HG03108 (cell line): ENCODE measurements at regions not wholly inside any gene's neighbourhood (a gene's known extent, or its start where the extent isn't known, plus 50 kb on each side); places are given as distances from the start of the nearest gene placed in this dataset.
"Not testable (repeated sequence)": the region's sequence is repeated elsewhere in the genome, so short reads cannot be mapped to it uniquely, and the experiment has no call there.

ENCODE experiments used
- ATAC-seq: cut with Tn5 transposase; IDR thresholded peaks from one replicate; pipeline ENCODE4 v1.9.1; 2021; ENCODE audit warnings: moderate library complexity; ENCODE audit not compliant: unreplicated experiment

- no peak for ATAC-seq
Observed at GRCh38 chr11:88061111-88061510, 114.1 kb downstream of the RAB38 start.

- no peak for ATAC-seq
Observed at GRCh38 chr11:88059326-88059725, 115.9 kb downstream of the RAB38 start.

GRCh38 chr11:88051396-88051795 lies 123.8 kb downstream of the RAB38 start:
- ATAC-seq = no peak

GRCh38 chr11:88050247-88050646 lies 125.0 kb downstream of the RAB38 start:
- no peak for ATAC-seq

GRCh38 chr11:88045288-88045687 lies 130.0 kb downstream of the RAB38 start:
- ATAC-seq = not testable (repeated sequence)

GRCh38 chr11:88044658-88045057 lies 130.6 kb downstream of the RAB38 start:
- ATAC-seq = not testable (repeated sequence)

- no peak for ATAC-seq
Observed at GRCh38 chr11:88043149-88043548, 132.1 kb downstream of the RAB38 start.

GRCh38 chr11:88042647-88043046 lies 132.6 kb downstream of the RAB38 start:
- ATAC-seq = no peak

- ATAC-seq = no peak
Observed at GRCh38 chr11:88042238-88042637, 133.0 kb downstream of the RAB38 start.

GRCh38 chr11:88041679-88042078 lies 133.6 kb downstream of the RAB38 start:
- ATAC-seq = no peak

GRCh38 chr11:88040148-88040496 lies 135.1 kb downstream of the RAB38 start:
- no peak for ATAC-seq

GRCh38 chr11:88039476-88040147 lies 135.6 kb downstream of the RAB38 start:
- no peak for ATAC-seq

- ATAC-seq = no peak
Observed at GRCh38 chr11:88038063-88038462, 137.2 kb downstream of the RAB38 start.

GRCh38 chr11:88036701-88037100 lies 138.5 kb downstream of the RAB38 start:
- ATAC-seq = no peak

GRCh38 chr11:88035271-88035670 lies 140.0 kb downstream of the RAB38 start:
- ATAC-seq = no peak

GRCh38 chr11:88017666-88018065 lies 157.6 kb downstream of the RAB38 start:
- ATAC-seq = no peak

- ATAC-seq = peak; percentile 82
Observed at GRCh38 chr11:88016392-88017170, 158.7 kb downstream of the RAB38 start.

GRCh38 chr11:88015170-88015569 lies 160.1 kb downstream of the RAB38 start:
- no peak for ATAC-seq

GRCh38 chr11:88013508-88014065 lies 161.7 kb downstream of the RAB38 start:
- no peak for ATAC-seq

GRCh38 chr11:88012456-88012855 lies 162.8 kb downstream of the RAB38 start:
- ATAC-seq = no peak

GRCh38 chr11:87976009-87976408 lies 199.2 kb downstream of the RAB38 start:
- no peak for ATAC-seq

- no peak for ATAC-seq
Observed at GRCh38 chr11:87974797-87975196, 200.4 kb downstream of the RAB38 start.
